Adrenal gland (tissue), 9 donors: ENCODE measurements at regions not wholly inside any gene's neighbourhood (a gene's known extent, or its start where the extent isn't known, plus 50 kb on each side); places are given as distances from the start of the nearest gene placed in this dataset.
"Not testable (repeated sequence)": the region's sequence is repeated elsewhere in the genome, so short reads cannot be mapped to it uniquely, and the experiment has no call there.

ENCODE experiments used
- DNase-seq, 7 donors: peaks; one replicate each; pipeline ENCODE4 v3.0.0-alpha.2; 2019 to 2020
- H3K27ac ChIP-seq, 5 donors: fragments of 200-600 bp; sonication (generic) in 4 of 5; 1 replicate in 3 of 5; 2 replicates in 2 of 5; pipeline versions ENCODE4 v1.5.1 to v1.8.0; 2016 to 2020; ENCODE audit warnings: mild to moderate bottlenecking in 1 of 5
- H3K27me3 ChIP-seq: fragments of 200-600 bp; 2 replicates; pipeline ENCODE4 v1.8.0; 2021
- H3K36me3 ChIP-seq, 2 donors: fragments of 200-600 bp; replicated peaks in 1 of 2; 1 replicate in 1 of 2; 2 replicates in 1 of 2; pipeline versions ENCODE4 v1.5.1 to v1.8.0; 2018 to 2022
- H3K4me1 ChIP-seq, 2 donors: fragments of 200-600 bp; replicated peaks in 1 of 2; 1 replicate in 1 of 2; 2 replicates in 1 of 2; pipeline versions ENCODE4 v1.5.1 to v1.8.0; 2018 to 2021
- H3K4me3 ChIP-seq, 4 donors: fragments of 200-600 bp; sonication (generic) in 3 of 4; one replicate each; pipeline ENCODE4 v1.5.1; 2016 to 2018
- H3K9me3 ChIP-seq, 3 donors: fragments of 200-600 bp; sonication (generic) in 1 of 3; replicated peaks in 1 of 3; 1 replicate in 2 of 3; 2 replicates in 1 of 3; pipeline versions ENCODE4 v1.5.1 to v1.8.0; 2016 to 2021
- CTCF ChIP-seq, 6 experiments: fragments of 450-650 bp in 4 of 6; fragments of 200-600 bp in 2 of 6; sonication (generic) in 1 of 6; IDR thresholded peaks; 1 replicate in 5 of 6; 2 replicates in 1 of 6; pipeline versions ENCODE4 v1.5.1 to v1.8.0; 2016 to 2021; ENCODE audit warnings: antibody characterized with exemption in 6 of 6, mild to moderate bottlenecking in 2 of 6, moderate library complexity in 1 of 6
- POLR2A ChIP-seq, 2 donors: fragments of 450-650 bp; IDR thresholded peaks; one replicate each; pipeline ENCODE4 v1.6.1; 2017; ENCODE audit warnings: antibody characterized with exemption in 2 of 2, mild to moderate bottlenecking in 2 of 2, moderate library complexity in 1 of 2
- WGBS, 4 donors: extraction: QIAGEN DNeasy Blood & Tissue Kit in 2 of 4; methylation state at CpG; one replicate each; pipeline versions ENCODE4 v1.1.5 to v1.1.7; 2013 to 2017; 5-methylcytosine and 5-hydroxymethylcytosine counted together
- intact Hi-C, 2 donors: fragments of 100-400 bp; cut with DNase I; formaldehyde crosslinking; loops; one replicate each; pipeline versions ENCODE4 v1.14.1 to v1.15.0; 2022 to 2023
- donor health status: healthy with polysubstance abuse.
- donor health status: Bipolar disorder and iron deficiency.
- donor health status: DM: yes; HTN: yes; CAD: no.
- donor health status: DM: no; HTN: no; CAD: no.
- donor health status: DM: no; HTN: no; CAD: no.

DNA sequence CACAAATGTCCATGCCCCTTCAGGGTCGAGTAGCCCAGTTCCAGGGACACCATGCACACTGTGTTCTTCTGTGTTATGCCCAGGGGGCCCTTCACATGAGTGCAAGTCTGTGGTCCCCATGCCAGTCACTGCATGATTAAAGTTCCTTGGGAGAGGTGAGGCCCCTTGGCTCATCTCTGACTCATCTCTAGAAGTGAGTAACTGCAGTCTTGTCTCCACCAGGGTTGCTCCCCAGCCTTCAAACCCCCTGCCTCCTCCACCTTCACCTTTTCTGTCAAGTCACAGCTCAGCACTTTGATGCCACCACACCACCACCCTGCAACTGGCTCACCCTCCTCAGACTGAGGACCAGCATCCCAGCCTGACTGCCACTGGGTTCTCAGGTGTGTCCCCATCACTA lies 161.7 kb downstream of the UNC5CL start:
- 61 to 80% (median 71%) methylated on average over 1 of the region's 1 CpG for WGBS, 4 donors
- intact Hi-C loops: no loop called here
- Histone ChIP-seq H3K4me3 (no peak overlapping the region), H3K9me3 (no peaks in the 10 kb centered on the region), H3K4me1 (no peaks in the 10 kb centered on the region), H3K27me3 (no peaks in the 10 kb centered on the region), H3K27ac (no peak overlapping the region), H3K36me3 (no peaks in the 10 kb centered on the region)
- TF ChIP-seq POLR2A (IDR thresholded peaks at IDR 0.05): no peak
- TF ChIP-seq CTCF (IDR thresholded peaks at IDR 0.05): no peak
- no peak for DNase-seq

GRCh38 chr6:40876336-40876735 lies 162.7 kb downstream of the UNC5CL start:
- no peak for DNase-seq
- H3K4me1 ChIP-seq: no peaks in the 10 kb centered on the region
- intact Hi-C loops: no loop called here
- H3K27me3 ChIP-seq: no peaks in the 10 kb centered on the region
- TF ChIP-seq POLR2A (IDR thresholded peaks at IDR 0.05) (no peak), CTCF (IDR thresholded peaks at IDR 0.05) (no peak)
- no peak overlapping the region for H3K27ac ChIP-seq
- H3K4me3 ChIP-seq: no peak overlapping the region
- WGBS, 4 donors: 60 to 83% (median 71%) methylated on average over 2 of the region's 2 CpGs
- no peaks in the 10 kb centered on the region for H3K9me3 ChIP-seq
- H3K36me3 ChIP-seq: no peaks in the 10 kb centered on the region

GRCh38 chr6:40874495-40874894 lies 164.5 kb downstream of the UNC5CL start:
- Histone ChIP-seq H3K36me3 (no peaks in the 10 kb centered on the region), H3K4me1 (no peaks in the 10 kb centered on the region), H3K4me3 (no peak overlapping the region), H3K9me3 (no peaks in the 10 kb centered on the region), H3K27ac (no peak overlapping the region), H3K27me3 (no peaks in the 10 kb centered on the region)
- WGBS, 4 donors: 57 to 71% (median 65%) methylated on average over 4 of the region's 4 CpGs
- DNase-seq: no peak
- intact Hi-C loops: no loop called here
- TF ChIP-seq POLR2A (IDR thresholded peaks at IDR 0.05) (no peak), CTCF (IDR thresholded peaks at IDR 0.05) (no peak)

DNA sequence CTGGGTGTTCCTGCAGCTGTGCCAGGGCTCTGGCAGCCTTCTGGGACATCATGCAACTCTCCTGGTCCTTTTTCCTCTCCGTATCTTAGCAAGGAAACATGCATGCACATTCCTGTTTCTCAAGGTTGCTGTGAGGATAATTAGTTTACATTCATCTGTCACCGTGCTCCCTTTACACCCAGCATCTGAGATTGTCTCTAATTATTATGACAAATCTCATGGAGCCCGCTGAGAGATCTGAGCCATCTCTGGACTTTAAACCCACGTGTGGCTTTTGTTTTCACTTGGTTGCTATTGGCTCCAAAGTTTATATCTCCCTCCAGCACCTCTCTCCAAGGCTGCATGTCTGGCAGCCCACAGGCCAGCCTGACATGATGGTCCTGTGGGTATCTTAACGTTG lies 167.6 kb downstream of the UNC5CL start:
- DNase-seq: no peak
- no peaks in the 10 kb centered on the region for H3K9me3 ChIP-seq
- TF ChIP-seq POLR2A (IDR thresholded peaks at IDR 0.05) (no peak), CTCF (IDR thresholded peaks at IDR 0.05) (no peak)
- no peaks in the 10 kb centered on the region for H3K4me1 ChIP-seq
- no peak overlapping the region for H3K4me3 ChIP-seq
- no peaks in the 10 kb centered on the region for H3K36me3 ChIP-seq
- no peaks in the 10 kb centered on the region for H3K27me3 ChIP-seq
- H3K27ac ChIP-seq: no peak overlapping the region
- 60 to 69% (median 68%) methylated on average over 5 of the region's 5 CpGs for WGBS, 4 donors
- intact Hi-C loops: no loop called here

DNA sequence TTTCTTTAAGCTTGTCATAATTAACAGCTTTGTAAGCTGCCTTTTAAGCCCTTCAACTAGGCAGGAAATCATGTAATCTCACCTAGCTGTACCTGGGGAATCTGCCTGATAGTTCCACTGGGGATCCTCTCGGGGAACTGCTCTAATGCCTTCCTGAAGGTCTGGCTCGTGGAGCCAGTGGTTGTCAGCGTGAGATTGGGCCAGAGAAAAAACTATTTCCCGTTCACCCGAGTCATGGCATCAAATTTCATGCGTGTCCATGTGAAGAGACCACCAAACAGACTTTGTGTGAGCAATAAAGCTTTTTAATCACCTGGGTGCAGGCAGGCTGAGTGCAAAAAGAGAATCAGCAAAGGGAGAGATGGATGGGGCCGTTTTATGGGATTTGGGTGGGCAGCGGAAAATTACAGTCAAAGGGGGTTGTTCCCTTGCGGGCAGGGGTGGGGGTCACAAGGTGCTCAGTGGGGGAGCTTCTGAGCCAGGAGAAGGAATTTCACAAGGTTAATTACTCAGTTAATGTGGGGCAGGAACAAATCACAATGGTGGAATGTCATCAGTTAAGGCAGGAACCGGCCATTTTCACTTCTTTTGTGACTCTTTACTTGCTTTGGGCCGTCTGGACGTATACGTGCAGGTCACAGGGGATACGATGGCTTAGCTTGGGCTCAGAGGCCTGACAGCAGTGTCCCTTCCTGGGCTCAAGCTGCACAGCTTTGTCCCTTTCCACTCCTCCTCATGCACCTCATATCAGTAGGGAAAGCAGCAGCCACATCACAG lies 170.7 kb downstream of the UNC5CL start:
- intact Hi-C loops, DNase-seq, H3K36me3 ChIP-seq, H3K27ac ChIP-seq, H3K9me3 ChIP-seq, H3K27me3 ChIP-seq, H3K4me1 ChIP-seq, H3K4me3 ChIP-seq: not testable (repeated sequence)
- 79 to 89% (median 85%) methylated on average over 14 of the region's 14 CpGs for WGBS, 4 donors

DNA sequence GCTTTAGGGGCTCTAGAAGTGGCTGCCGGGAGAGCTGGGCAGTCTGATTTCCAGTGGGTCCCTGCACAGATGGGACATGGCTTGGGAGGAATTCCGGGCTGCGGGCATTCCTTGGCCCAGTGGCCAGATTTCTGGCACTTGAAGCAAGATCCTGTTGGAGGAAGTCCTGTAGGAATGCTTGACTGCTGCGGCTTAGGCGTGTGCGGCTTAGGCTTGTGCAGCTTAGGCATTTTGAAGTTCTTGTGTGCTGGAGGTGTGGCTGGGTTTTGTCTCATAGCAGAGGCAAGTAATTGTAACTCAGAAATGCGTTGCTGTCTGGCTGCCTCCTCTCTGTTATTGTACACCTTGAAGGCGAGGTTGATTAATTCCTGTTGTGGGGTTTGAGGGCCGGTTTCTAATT lies 171.5 kb downstream of the UNC5CL start:
- 81 to 93% (median 88%) methylated on average over 8 to 9 of the region's 9 CpGs for WGBS, 4 donors
- H3K36me3 ChIP-seq, intact Hi-C loops, H3K27ac ChIP-seq, H3K9me3 ChIP-seq, H3K4me3 ChIP-seq, DNase-seq, H3K27me3 ChIP-seq, H3K4me1 ChIP-seq: not testable (repeated sequence)

GRCh38 chr6:40865259-40865658 lies 173.8 kb downstream of the UNC5CL start:
- H3K36me3 ChIP-seq, H3K4me1 ChIP-seq, intact Hi-C loops, H3K4me3 ChIP-seq, DNase-seq, H3K27ac ChIP-seq, H3K27me3 ChIP-seq, H3K9me3 ChIP-seq: not testable (repeated sequence)
- WGBS, 4 donors: 86 to 89% (median 88%) methylated on average over 2 of the region's 2 CpGs
